Activated CD4-positive, alpha-beta T cell treated with anti-CD3 and anti-CD28 coated beads, Interleukin-2, amount 50 U/mL, for 16 hours (primary cell): ENCODE measurements at regions not wholly inside any gene's neighbourhood (a gene's known extent, or its start where the extent isn't known, plus 50 kb on each side); places are given as distances from the start of the nearest gene placed in this dataset.

Experiments
- DNase-seq: peaks from one replicate; pipeline ENCODE4 v3.0.0-alpha.2; 2020

- DNase-seq = no peak
Measured at GRCh38 chr15:69798481-69799250, 299.1 kb downstream of the TLE3 start.

GRCh38 chr15:69801144-69801543 is 296.6 kb downstream of the TLE3 start:
- no peak for DNase-seq

GRCh38 chr15:69802432-69802831 is 295.3 kb downstream of the TLE3 start:
- DNase-seq = no peak

- DNase-seq = no peak
Measured at GRCh38 chr15:69804786-69805185, 292.9 kb downstream of the TLE3 start.

GRCh38 chr15:69805248-69805953 is 292.3 kb downstream of the TLE3 start:
- no peak for DNase-seq

- no peak for DNase-seq
Measured at GRCh38 chr15:69806287-69806915, 291.3 kb downstream of the TLE3 start.

GRCh38 chr15:69807721-69808120 is 290.0 kb downstream of the TLE3 start:
- no peak for DNase-seq

GRCh38 chr15:69808756-69809155 is 289.0 kb downstream of the TLE3 start:
- DNase-seq = no peak

- DNase-seq = no peak
Measured at GRCh38 chr15:69809421-69809820, 288.3 kb downstream of the TLE3 start.

GRCh38 chr15:69810431-69811354 is 287.0 kb downstream of the TLE3 start:
- DNase-seq = no peak

GRCh38 chr15:69812861-69813261 is 284.9 kb downstream of the TLE3 start:
- no peak for DNase-seq

GRCh38 chr15:69813881-69814280 is 283.8 kb downstream of the TLE3 start:
- DNase-seq = no peak

GRCh38 chr15:69814932-69815331 is 282.8 kb downstream of the TLE3 start:
- DNase-seq = no peak

GRCh38 chr15:69815793-69816192 is 281.9 kb downstream of the TLE3 start:
- DNase-seq = no peak

GRCh38 chr15:69816522-69816921 is 281.2 kb downstream of the TLE3 start:
- no peak for DNase-seq

- no peak for DNase-seq
Measured at GRCh38 chr15:69818529-69818928, 279.2 kb downstream of the TLE3 start.

- DNase-seq = no peak
Measured at GRCh38 chr15:69819371-69819770, 278.3 kb downstream of the TLE3 start.

- no peak for DNase-seq
Measured at GRCh38 chr15:69820819-69821218, 276.9 kb downstream of the TLE3 start.

- DNase-seq = no peak
Measured at GRCh38 chr15:69823223-69823907, 274.4 kb downstream of the TLE3 start.

- no peak for DNase-seq
Measured at GRCh38 chr15:69824075-69824876, 273.4 kb downstream of the TLE3 start.

GRCh38 chr15:69824877-69825406 is 272.8 kb downstream of the TLE3 start:
- no peak for DNase-seq
